Transverse colon (tissue), 4 donors: ENCODE measurements at regions not wholly inside any gene's neighbourhood (a gene's known extent, or its start where the extent isn't known, plus 50 kb on each side); places are given as distances from the start of the nearest gene placed in this dataset.

ENCODE experiments used
- EP300 ChIP-seq: sonication (generic); formaldehyde crosslinking; IDR thresholded peaks from one replicate; pipeline ENCODE4 v1.6.1; 2017; ENCODE audit warnings: antibody characterized with exemption, low read depth
- POLR2A ChIP-seq: fragments of 450-650 bp; IDR thresholded peaks from one replicate; pipeline ENCODE4 v1.6.1; 2016; ENCODE audit warnings: antibody characterized with exemption, mild to moderate bottlenecking, moderate library complexity
- POLR2AphosphoS5 ChIP-seq, 3 donors: sonication (generic); formaldehyde crosslinking; IDR thresholded peaks; one replicate each; pipeline ENCODE4 v1.6.1; 2016; ENCODE audit warnings: antibody characterized with exemption in 3 of 3
- TF ChIP-seq, protein P1 (sequence below), 5 experiments: fragments of 200-600 bp in 3 of 5; fragments of 450-650 bp in 2 of 5; sonication (generic) in 3 of 5; IDR thresholded peaks; 1 replicate in 2 of 5; 2 replicates in 3 of 5; pipeline ENCODE4 v1.5.1; 2016 to 2017; ENCODE audit warnings: antibody characterized with exemption in 5 of 5, inconsistent platforms in 3 of 5, mild to moderate bottlenecking in 2 of 5, moderate library complexity in 1 of 5

DNA sequence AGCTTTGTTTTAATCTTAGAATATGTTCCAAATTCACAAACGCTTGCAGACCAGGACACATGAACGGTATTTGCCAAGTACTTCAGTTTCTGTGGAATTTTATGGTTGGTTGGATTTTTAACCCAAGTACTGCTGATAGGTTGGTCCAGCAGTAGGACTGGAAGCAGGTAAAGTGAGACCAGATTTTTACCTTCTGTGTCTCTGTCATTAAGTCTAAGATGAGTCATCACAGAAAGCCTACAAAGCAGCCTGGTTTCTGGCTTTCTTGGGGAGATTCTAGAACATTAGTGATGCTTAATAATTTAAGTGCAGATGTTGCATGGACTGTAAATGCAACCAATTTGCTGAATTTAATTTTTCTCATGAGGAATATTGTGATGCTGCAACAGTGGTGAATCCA, 100.5 kb downstream of the SCG2 start:
- TF ChIP-seq POLR2A (no peak), POLR2AphosphoS5 (IDR thresholded peaks at IDR 0.05) (no peak), EP300 (no peak)
- TF ChIP-seq, protein P1, sequence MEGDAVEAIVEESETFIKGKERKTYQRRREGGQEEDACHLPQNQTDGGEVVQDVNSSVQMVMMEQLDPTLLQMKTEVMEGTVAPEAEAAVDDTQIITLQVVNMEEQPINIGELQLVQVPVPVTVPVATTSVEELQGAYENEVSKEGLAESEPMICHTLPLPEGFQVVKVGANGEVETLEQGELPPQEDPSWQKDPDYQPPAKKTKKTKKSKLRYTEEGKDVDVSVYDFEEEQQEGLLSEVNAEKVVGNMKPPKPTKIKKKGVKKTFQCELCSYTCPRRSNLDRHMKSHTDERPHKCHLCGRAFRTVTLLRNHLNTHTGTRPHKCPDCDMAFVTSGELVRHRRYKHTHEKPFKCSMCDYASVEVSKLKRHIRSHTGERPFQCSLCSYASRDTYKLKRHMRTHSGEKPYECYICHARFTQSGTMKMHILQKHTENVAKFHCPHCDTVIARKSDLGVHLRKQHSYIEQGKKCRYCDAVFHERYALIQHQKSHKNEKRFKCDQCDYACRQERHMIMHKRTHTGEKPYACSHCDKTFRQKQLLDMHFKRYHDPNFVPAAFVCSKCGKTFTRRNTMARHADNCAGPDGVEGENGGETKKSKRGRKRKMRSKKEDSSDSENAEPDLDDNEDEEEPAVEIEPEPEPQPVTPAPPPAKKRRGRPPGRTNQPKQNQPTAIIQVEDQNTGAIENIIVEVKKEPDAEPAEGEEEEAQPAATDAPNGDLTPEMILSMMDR (IDR thresholded peaks at IDR 0.05): no peak
